DOHH2 (cell line): ENCODE measurements at regions not wholly inside any gene's neighbourhood (a gene's known extent, or its start where the extent isn't known, plus 50 kb on each side); places are given as distances from the start of the nearest gene placed in this dataset.

Source experiments
- EZH2phosphoT487 ChIP-seq: fragments of 200-600 bp; sonication (generic); IDR thresholded peaks from 2 replicates; pipeline ENCODE4 v1.6.1; 2017; ENCODE audit warnings: borderline replicate concordance, mild to moderate bottlenecking, antibody characterized with exemption, low read length, moderate library complexity, mixed read lengths
- TF ChIP-seq, protein P1 (sequence below): fragments of 200-600 bp; sonication (generic); IDR thresholded peaks from one replicate; pipeline ENCODE4 v1.5.1; 2014; ENCODE audit warnings: antibody characterized with exemption, mild to moderate bottlenecking, low read depth, low read length; ENCODE audit not compliant: poor library complexity, severe bottlenecking

DNA sequence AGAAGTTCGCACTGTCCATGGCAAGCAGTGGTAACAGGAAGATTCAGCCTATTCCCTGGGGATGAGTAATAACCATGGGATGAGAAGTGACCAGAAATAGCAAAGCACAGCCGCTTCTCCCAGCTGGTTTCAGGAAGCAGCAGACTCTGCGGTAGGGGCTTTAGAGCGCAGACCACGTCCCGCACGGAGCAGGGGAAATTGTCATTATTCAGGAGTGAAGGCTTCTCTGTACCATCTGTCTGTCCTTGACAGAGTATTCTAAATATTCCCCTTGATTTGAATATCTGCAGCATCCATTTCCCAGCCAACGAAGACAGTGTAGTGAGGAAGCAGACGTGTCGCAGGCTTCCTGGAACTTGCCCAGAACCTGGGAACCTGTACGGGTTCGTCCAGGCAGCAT, 159.6 kb downstream of the NXNL2 start:
- TF ChIP-seq, protein P1, sequence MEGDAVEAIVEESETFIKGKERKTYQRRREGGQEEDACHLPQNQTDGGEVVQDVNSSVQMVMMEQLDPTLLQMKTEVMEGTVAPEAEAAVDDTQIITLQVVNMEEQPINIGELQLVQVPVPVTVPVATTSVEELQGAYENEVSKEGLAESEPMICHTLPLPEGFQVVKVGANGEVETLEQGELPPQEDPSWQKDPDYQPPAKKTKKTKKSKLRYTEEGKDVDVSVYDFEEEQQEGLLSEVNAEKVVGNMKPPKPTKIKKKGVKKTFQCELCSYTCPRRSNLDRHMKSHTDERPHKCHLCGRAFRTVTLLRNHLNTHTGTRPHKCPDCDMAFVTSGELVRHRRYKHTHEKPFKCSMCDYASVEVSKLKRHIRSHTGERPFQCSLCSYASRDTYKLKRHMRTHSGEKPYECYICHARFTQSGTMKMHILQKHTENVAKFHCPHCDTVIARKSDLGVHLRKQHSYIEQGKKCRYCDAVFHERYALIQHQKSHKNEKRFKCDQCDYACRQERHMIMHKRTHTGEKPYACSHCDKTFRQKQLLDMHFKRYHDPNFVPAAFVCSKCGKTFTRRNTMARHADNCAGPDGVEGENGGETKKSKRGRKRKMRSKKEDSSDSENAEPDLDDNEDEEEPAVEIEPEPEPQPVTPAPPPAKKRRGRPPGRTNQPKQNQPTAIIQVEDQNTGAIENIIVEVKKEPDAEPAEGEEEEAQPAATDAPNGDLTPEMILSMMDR, result no peak
- TF ChIP-seq EZH2phosphoT487, result no peak
